ENCODE measurements at regions not wholly inside any gene's neighbourhood (a gene's known extent, or its start where the extent isn't known, plus 50 kb on each side); places are given as distances from the start of the nearest gene placed in this dataset.

DNA sequence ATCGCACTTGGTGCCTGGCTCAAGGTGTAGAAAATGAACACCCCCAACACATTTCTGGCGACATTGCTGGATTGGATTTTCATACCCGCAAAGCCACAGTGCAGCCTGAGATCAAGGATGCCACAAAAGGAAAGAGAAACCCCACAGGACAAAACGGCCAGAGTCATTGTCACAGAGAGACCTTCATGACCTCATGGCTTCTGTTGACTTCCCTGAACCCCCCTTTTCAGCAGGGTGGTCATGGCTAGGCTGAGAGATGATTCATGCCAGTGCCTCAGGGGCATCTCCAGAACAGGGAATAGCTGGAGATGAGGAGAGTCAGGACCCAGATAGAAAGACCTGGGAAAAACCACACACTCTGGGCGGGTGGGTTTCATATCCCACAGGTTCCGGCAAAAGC is 122.0 kb downstream of the C16orf95 start:
- TF ChIP-seq, protein P1, sequence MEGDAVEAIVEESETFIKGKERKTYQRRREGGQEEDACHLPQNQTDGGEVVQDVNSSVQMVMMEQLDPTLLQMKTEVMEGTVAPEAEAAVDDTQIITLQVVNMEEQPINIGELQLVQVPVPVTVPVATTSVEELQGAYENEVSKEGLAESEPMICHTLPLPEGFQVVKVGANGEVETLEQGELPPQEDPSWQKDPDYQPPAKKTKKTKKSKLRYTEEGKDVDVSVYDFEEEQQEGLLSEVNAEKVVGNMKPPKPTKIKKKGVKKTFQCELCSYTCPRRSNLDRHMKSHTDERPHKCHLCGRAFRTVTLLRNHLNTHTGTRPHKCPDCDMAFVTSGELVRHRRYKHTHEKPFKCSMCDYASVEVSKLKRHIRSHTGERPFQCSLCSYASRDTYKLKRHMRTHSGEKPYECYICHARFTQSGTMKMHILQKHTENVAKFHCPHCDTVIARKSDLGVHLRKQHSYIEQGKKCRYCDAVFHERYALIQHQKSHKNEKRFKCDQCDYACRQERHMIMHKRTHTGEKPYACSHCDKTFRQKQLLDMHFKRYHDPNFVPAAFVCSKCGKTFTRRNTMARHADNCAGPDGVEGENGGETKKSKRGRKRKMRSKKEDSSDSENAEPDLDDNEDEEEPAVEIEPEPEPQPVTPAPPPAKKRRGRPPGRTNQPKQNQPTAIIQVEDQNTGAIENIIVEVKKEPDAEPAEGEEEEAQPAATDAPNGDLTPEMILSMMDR (IDR thresholded peaks at IDR 0.05), result no peak
- peaks cover 0 to 3% (median under 1%) of the 10 kb centered on the region in 4 donors for H3K4me1 ChIP-seq
- DNase-seq, result no peak
- H3K27me3 ChIP-seq, result no peaks in the 10 kb centered on the region
- H3K4me3 ChIP-seq, result no peak overlapping the region
- peaks cover 0 to 6% (median 5%) of the 10 kb centered on the region in 3 donors for H3K9me3 ChIP-seq
- intact Hi-C loops (cut with DNase I; ENCODE audit: low total_unique reads), result no loop called here
- H3K27ac ChIP-seq, result no peak overlapping the region
- no peaks in the 10 kb centered on the region for H3K36me3 ChIP-seq

DNA sequence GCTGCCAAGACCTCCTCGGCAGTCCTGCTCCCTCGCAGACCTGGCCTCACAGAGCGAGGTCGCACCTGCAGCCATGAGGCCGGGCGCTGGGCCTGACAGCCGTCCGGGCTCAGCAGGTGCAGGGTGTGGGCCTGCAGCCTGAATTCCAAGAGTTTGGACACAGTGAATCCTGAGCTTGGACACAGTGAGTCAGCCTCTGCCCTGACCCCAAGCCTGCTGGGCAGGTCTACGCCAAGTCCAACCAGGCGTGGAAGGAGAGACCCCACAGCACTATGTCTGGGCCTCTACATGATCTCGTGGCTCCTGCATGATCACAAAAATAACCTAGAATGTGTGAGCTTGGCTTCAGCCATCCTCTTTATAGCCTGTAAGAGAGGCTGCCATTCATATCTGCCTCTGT is 121.0 kb downstream of the C16orf95 start:
- H3K4me1 ChIP-seq, result peaks cover 0 to 14% (median 7%) of the 10 kb centered on the region in 4 donors

DNA sequence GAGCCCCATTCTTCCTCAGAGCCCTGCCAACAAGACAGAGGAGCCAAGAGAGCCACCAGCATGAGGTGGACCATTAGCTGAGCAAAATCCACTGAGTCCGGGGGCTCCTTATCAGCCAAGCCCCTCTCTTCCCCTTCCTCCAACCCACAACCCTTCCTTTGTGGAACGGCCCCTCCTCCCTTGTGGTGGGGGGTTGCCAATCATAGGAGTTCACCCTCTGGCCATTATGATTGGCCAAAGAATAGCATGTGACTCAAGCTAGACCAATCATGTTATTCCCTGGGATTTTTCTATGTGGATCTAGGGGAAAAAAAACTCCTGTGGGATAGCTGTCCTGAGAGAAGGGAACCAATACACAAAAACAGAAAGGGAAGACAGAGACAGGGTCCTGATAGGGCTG is 120.5 kb downstream of the C16orf95 start:
- no peaks in the 10 kb centered on the region for H3K36me3 ChIP-seq
- H3K4me1 ChIP-seq, result peaks cover 0 to 18% (median 10%) of the 10 kb centered on the region in 4 donors
- no peak overlapping the region for H3K27ac ChIP-seq
- DNase-seq, result no peak
- no peaks in the 10 kb centered on the region for H3K9me3 ChIP-seq
- no peak overlapping the region for H3K4me3 ChIP-seq
- intact Hi-C loops (cut with DNase I; ENCODE audit: low total_unique reads), result no loop called here
- TF ChIP-seq, protein P1 (IDR thresholded peaks at IDR 0.05), result no peak
- H3K27me3 ChIP-seq, result no peaks in the 10 kb centered on the region

More for the DNA sequence above, 121.0 kb downstream of the C16orf95 start:
- DNase-seq, result no peak
- intact Hi-C loops (cut with DNase I; ENCODE audit: low total_unique reads), result no loop called here
- no peak overlapping the region for H3K27ac ChIP-seq
- TF ChIP-seq, protein P1 (IDR thresholded peaks at IDR 0.05), result no peak
- no peaks in the 10 kb centered on the region for H3K27me3 ChIP-seq
- no peaks in the 10 kb centered on the region for H3K36me3 ChIP-seq
- no peaks in the 10 kb centered on the region for H3K9me3 ChIP-seq
- H3K4me3 ChIP-seq, result no peak overlapping the region

DNA sequence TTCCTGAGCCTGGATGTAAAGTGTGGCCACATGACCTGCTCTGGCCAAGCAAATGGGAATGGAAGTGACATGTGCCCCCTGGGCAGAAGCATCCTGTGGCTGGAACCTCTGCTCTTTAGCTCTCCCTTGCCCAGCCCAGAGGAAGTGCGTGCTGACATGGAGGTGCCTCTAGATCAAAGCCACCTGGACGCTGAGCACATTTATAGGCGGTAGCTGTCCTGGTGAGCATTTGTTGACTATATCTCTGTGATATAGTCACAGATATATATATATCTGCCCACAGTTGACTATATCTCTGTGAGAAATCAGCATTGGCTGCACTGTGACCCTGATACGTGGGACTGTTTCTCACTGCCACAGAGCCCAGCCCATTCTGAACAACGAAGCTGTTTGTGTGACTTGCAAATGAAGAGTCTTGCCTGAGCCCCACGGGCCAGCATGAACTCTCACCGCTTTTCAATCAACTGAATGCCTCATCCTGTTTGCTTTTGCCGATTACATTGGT is 118.8 kb downstream of the C16orf95 start:
- H3K36me3 ChIP-seq, result no peaks in the 10 kb centered on the region
- no peak overlapping the region for H3K27ac ChIP-seq
- H3K4me1 ChIP-seq, result peaks cover 0 to 35% (median 23%) of the 10 kb centered on the region in 4 donors
- TF ChIP-seq, protein P1 (IDR thresholded peaks at IDR 0.05), result no peak
- no peaks in the 10 kb centered on the region for H3K27me3 ChIP-seq
- no peaks in the 10 kb centered on the region for H3K9me3 ChIP-seq
- no peak for DNase-seq
- H3K4me3 ChIP-seq, result no peak overlapping the region
- intact Hi-C loops (cut with DNase I; ENCODE audit: low total_unique reads), result no loop called here

DNA sequence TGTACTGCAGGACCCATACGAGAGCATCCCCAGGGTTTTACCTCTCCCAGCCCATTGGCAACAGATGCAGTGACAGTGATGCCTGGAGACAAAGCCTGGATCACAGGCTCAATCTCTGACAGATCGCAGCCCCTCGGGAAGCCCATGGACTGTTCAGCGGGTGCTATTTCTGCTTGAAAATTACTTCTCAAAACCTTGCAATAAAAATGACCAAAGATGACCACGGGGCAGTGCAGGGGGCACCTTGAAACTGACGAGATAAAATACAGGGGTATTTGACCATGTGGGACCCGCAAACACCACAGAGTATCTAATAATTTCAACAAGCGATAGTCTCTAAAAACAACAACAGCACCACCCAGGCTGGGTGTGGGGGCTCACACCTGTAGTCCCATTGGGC is 118.3 kb downstream of the C16orf95 start:
- Histone ChIP-seq H3K36me3 (no peaks in the 10 kb centered on the region), H3K4me1 (peaks cover 0 to 39% (median 27%) of the 10 kb centered on the region in 4 donors), H3K4me3 (no peak overlapping the region), H3K27ac (no peak overlapping the region), H3K9me3 (no peaks in the 10 kb centered on the region), H3K27me3 (no peaks in the 10 kb centered on the region)
- TF ChIP-seq, protein P1 (IDR thresholded peaks at IDR 0.05), result no peak
- peak in 1 of 2 donors; percentile 54 for DNase-seq
- intact Hi-C loops (cut with DNase I; ENCODE audit: low total_unique reads), result no loop called here

DNA sequence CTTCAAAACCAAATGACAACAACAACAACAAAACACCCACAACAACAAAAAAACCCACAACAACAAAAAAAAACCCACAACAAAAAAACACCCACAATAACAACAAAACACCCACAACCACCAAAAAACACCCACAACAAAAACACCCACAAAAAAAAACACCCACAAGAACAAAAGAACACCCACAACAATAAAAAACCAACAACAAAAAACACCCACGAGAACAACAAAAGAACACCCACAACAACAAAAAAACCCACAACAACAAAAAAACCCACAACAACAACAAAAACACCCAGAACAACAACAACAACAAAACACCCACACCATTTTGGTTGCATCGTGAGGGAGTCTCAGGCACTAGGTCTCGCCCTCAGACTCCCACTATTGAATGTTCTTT is 117.8 kb downstream of the C16orf95 start:
- intact Hi-C loops (cut with DNase I; ENCODE audit: low total_unique reads), result no loop called here

More for the DNA sequence above, 117.8 kb downstream of the C16orf95 start:
- Histone ChIP-seq H3K36me3 (no peaks in the 10 kb centered on the region), H3K9me3 (no peaks in the 10 kb centered on the region), H3K4me3 (no peak overlapping the region), H3K27ac (peak overlapping the region in 1 of 2 donors; percentile 74), H3K4me1 (peaks cover 0 to 39% (median 27%) of the 10 kb centered on the region in 4 donors), H3K27me3 (no peaks in the 10 kb centered on the region)
- no peak for DNase-seq
- TF ChIP-seq, protein P1 (IDR thresholded peaks at IDR 0.05), result no peak
